ENCODE measurements at regions not wholly inside any gene's neighbourhood (a gene's known extent, or its start where the extent isn't known, plus 50 kb on each side); places are given as distances from the start of the nearest gene placed in this dataset.

DNA sequence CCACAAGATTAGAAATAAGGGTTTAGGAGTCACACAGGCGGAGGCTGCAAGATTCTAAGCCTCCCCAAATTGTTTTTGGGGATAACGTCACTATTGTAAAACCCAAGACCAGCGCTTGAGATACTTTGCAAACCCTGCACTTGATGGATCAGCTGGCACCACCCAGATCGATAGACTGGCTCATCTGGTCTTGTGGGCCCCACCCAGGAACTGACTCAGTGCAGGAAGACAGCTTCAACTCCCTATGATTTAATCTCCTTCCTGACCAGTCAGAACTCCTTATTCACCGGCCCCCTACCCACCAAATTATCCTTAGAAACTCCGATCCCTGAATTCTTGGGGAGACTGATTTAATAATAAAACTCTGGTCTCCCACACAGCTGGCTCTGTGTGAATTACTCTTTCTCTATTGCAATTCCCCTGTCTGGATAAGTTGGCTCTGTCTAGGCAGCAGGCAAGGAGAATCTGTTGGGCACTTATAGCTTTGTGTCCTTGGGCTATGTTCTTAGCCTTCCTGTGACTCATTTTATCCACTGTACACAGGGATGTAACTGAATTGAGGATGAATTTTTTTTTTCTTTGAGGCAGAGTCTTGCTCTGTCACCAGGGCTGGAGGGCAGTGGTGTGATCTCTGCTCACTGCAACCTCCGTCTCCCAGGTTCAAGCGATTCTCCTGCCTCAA lies 64.4 kb upstream of the CARD11 start:
- TF ChIP-seq SMC3 (IDR thresholded peaks at IDR 0.05; ENCODE audit: low read depth, low read length) (no peak), RAD21 (IDR thresholded peaks at IDR 0.05; ENCODE audit: low read length) (no peak), POLR2A (IDR thresholded peaks at IDR 0.05; ENCODE audit: low read depth, low read length) (no peak), RFX5 (IDR thresholded peaks at IDR 0.05; ENCODE audit: low read depth, low read length) (no peak)
- TF ChIP-seq, protein P1, sequence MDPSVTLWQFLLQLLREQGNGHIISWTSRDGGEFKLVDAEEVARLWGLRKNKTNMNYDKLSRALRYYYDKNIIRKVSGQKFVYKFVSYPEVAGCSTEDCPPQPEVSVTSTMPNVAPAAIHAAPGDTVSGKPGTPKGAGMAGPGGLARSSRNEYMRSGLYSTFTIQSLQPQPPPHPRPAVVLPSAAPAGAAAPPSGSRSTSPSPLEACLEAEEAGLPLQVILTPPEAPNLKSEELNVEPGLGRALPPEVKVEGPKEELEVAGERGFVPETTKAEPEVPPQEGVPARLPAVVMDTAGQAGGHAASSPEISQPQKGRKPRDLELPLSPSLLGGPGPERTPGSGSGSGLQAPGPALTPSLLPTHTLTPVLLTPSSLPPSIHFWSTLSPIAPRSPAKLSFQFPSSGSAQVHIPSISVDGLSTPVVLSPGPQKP (IDR thresholded peaks at IDR 0.05; ENCODE audit: borderline replicate concordance, low read depth, low read length), result no peak
- TF ChIP-seq, protein P2, sequence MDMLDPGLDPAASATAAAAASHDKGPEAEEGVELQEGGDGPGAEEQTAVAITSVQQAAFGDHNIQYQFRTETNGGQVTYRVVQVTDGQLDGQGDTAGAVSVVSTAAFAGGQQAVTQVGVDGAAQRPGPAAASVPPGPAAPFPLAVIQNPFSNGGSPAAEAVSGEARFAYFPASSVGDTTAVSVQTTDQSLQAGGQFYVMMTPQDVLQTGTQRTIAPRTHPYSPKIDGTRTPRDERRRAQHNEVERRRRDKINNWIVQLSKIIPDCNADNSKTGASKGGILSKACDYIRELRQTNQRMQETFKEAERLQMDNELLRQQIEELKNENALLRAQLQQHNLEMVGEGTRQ (IDR thresholded peaks at IDR 0.05; ENCODE audit: low read depth, low read length), result no peak
- TF ChIP-seq, protein P3, sequence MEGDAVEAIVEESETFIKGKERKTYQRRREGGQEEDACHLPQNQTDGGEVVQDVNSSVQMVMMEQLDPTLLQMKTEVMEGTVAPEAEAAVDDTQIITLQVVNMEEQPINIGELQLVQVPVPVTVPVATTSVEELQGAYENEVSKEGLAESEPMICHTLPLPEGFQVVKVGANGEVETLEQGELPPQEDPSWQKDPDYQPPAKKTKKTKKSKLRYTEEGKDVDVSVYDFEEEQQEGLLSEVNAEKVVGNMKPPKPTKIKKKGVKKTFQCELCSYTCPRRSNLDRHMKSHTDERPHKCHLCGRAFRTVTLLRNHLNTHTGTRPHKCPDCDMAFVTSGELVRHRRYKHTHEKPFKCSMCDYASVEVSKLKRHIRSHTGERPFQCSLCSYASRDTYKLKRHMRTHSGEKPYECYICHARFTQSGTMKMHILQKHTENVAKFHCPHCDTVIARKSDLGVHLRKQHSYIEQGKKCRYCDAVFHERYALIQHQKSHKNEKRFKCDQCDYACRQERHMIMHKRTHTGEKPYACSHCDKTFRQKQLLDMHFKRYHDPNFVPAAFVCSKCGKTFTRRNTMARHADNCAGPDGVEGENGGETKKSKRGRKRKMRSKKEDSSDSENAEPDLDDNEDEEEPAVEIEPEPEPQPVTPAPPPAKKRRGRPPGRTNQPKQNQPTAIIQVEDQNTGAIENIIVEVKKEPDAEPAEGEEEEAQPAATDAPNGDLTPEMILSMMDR (conservative IDR thresholded peaks at IDR 0.05; ENCODE audit: low read depth, low read length), result no peak
